Esophagus squamous epithelium (tissue), 4 donors: ENCODE measurements at regions not wholly inside any gene's neighbourhood (a gene's known extent, or its start where the extent isn't known, plus 50 kb on each side); places are given as distances from the start of the nearest gene placed in this dataset.

Source experiments
- POLR2A ChIP-seq, 4 donors: fragments of 450-650 bp; IDR thresholded peaks; one replicate each; pipeline ENCODE4 v1.6.1; 2017; ENCODE audit warnings: antibody characterized with exemption in 4 of 4, mild to moderate bottlenecking in 4 of 4, moderate library complexity in 3 of 4
- TF ChIP-seq, protein P1 (sequence below), 6 experiments: fragments of 450-650 bp in 4 of 6; fragments of 200-600 bp in 2 of 6; sonication (generic) in 2 of 6; IDR thresholded peaks; one replicate each; pipeline ENCODE4 v1.5.1; 2016 to 2019; ENCODE audit warnings: antibody characterized with exemption in 6 of 6, mild to moderate bottlenecking in 4 of 6, moderate library complexity in 4 of 6

DNA sequence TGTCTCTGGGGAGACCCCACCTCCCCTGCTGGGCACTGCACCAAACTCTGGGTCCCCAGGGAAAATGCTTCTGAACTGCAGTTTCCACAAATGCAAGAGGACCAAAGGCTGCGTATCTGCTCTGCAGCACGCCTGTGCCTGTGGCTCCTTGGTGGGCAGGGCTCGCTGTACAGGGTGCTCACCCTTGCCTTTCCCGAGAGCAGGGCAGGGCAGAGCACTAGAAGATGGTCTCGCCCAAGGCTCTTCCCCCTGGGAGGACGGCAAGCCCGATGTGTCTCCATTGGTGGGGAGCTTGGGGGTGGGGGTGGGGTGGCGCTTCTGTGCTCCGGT, 175.3 kb upstream of the RTL1 start:
- TF ChIP-seq, protein P1, sequence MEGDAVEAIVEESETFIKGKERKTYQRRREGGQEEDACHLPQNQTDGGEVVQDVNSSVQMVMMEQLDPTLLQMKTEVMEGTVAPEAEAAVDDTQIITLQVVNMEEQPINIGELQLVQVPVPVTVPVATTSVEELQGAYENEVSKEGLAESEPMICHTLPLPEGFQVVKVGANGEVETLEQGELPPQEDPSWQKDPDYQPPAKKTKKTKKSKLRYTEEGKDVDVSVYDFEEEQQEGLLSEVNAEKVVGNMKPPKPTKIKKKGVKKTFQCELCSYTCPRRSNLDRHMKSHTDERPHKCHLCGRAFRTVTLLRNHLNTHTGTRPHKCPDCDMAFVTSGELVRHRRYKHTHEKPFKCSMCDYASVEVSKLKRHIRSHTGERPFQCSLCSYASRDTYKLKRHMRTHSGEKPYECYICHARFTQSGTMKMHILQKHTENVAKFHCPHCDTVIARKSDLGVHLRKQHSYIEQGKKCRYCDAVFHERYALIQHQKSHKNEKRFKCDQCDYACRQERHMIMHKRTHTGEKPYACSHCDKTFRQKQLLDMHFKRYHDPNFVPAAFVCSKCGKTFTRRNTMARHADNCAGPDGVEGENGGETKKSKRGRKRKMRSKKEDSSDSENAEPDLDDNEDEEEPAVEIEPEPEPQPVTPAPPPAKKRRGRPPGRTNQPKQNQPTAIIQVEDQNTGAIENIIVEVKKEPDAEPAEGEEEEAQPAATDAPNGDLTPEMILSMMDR (IDR thresholded peaks at IDR 0.05): no peak
- TF ChIP-seq POLR2A (IDR thresholded peaks at IDR 0.05): no peak
